DND-41 (cell line): ENCODE measurements at regions not wholly inside any gene's neighbourhood (a gene's known extent, or its start where the extent isn't known, plus 50 kb on each side); places are given as distances from the start of the nearest gene placed in this dataset.

Experiments
- CTCF ChIP-seq: IDR thresholded peaks from 2 replicates; pipeline ENCODE4 v1.5.1; 2012; ENCODE audit warnings: borderline replicate concordance, low read length, moderate library complexity, mild to moderate bottlenecking; ENCODE audit not compliant: poor library complexity, severe bottlenecking; ENCODE audit errors: extremely low read depth
- EZH2 ChIP-seq: IDR thresholded peaks from 3 replicates; pipeline ENCODE4 v1.6.1; 2012; ENCODE audit warnings: borderline replicate concordance, low read depth, mild to moderate bottlenecking, moderate library complexity, low read length, inconsistent platforms; ENCODE audit not compliant: severe bottlenecking

- TF ChIP-seq CTCF (no peak), EZH2 (no peak)
Measured at GRCh38 chr2:150271952-150272802, 215.3 kb downstream of the RND3 start.
